Loucy (cell line): ENCODE measurements at regions not wholly inside any gene's neighbourhood (a gene's known extent, or its start where the extent isn't known, plus 50 kb on each side); places are given as distances from the start of the nearest gene placed in this dataset.

Source experiments
- EZH2phosphoT487 ChIP-seq: fragments of 200-600 bp; IDR thresholded peaks from 2 replicates; pipeline ENCODE4 v1.6.1; 2018; ENCODE audit warnings: antibody characterized with exemption, mild to moderate bottlenecking, moderate library complexity, borderline replicate concordance
- TF ChIP-seq, protein P1 (sequence below): fragments of 200-600 bp; sonication (generic); conservative IDR thresholded peaks from 2 replicates; pipeline ENCODE4 v1.5.1; 2014; ENCODE audit warnings: mild to moderate bottlenecking, antibody characterized with exemption, low read length

DNA sequence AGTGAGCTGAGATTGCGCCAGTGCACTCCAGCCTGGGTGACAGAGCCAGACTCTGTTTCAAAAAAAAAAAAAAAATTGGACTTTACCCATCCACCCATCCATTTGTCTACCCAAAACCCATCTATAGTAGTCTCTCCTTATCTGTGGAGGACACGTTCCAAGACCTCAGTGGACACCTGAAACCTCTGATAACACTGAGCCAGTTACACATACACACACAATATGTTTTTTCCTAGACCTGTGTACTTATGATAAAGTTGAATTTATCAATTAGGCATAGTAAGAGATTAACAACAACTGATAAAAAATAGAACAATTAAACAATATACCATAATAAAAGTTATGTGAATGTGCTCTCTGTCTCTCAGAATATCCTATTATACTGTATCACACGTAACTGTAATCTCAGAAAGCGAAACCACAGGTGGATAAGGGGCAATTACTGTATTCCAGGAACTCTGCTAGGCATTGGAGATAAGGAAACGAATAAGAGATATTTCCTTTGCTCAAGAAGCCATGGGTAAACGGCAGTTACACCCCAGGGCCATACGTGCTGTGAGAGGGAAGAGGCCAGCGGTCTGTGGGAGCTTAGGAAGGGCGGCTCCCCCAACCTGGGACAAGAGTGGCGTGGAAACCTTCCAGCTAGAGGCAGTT is 84.2 kb upstream of the DISP3 start:
- TF ChIP-seq, protein P1, sequence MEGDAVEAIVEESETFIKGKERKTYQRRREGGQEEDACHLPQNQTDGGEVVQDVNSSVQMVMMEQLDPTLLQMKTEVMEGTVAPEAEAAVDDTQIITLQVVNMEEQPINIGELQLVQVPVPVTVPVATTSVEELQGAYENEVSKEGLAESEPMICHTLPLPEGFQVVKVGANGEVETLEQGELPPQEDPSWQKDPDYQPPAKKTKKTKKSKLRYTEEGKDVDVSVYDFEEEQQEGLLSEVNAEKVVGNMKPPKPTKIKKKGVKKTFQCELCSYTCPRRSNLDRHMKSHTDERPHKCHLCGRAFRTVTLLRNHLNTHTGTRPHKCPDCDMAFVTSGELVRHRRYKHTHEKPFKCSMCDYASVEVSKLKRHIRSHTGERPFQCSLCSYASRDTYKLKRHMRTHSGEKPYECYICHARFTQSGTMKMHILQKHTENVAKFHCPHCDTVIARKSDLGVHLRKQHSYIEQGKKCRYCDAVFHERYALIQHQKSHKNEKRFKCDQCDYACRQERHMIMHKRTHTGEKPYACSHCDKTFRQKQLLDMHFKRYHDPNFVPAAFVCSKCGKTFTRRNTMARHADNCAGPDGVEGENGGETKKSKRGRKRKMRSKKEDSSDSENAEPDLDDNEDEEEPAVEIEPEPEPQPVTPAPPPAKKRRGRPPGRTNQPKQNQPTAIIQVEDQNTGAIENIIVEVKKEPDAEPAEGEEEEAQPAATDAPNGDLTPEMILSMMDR, result no peak
- no peak for TF ChIP-seq EZH2phosphoT487
